GM23248 (cell line): ENCODE measurements at regions not wholly inside any gene's neighbourhood (a gene's known extent, or its start where the extent isn't known, plus 50 kb on each side); places are given as distances from the start of the nearest gene placed in this dataset.

Source experiments
- EZH2 ChIP-seq: fragments of 200-600 bp; sonication (generic); IDR thresholded peaks from 2 replicates; pipeline ENCODE4 v1.6.1; 2018; ENCODE audit warnings: antibody characterized with exemption, mild to moderate bottlenecking; ENCODE audit not compliant: insufficient read depth, poor library complexity, severe bottlenecking
- EZH2phosphoT487 ChIP-seq: fragments of 200-600 bp; sonication (generic); IDR thresholded peaks from 2 replicates; pipeline ENCODE4 v1.6.1; 2018; ENCODE audit warnings: antibody characterized with exemption, moderate library complexity, mild to moderate bottlenecking, low read depth; ENCODE audit not compliant: insufficient read depth

GRCh38 chr7:4525884-4526283 lies 156.2 kb upstream of the FOXK1 start:
- TF ChIP-seq EZH2phosphoT487 (no peak), EZH2 (no peak)
